ENCODE measurements at regions not wholly inside any gene's neighbourhood (a gene's known extent, or its start where the extent isn't known, plus 50 kb on each side); places are given as distances from the start of the nearest gene placed in this dataset.

DNA sequence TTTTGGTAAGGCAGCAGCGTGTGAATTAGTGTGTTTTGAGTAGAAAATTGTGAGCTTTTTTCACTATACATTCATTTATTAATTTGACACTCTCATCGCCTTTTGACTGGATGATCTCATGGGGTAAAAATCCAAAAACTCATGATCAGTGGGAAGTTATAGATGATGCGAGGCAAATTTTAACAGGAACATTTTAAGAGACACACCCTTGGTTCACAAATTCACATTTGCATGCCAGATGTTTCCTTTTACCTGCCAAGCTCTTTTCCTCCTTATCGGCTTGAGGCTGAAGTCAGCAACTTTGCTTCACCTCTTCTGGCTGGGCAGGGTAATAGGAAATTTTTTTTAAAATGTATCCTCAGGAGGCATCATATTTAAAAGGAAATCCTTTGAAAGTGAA lies 318.0 kb upstream of the HS3ST1 start:
- TF ChIP-seq, protein P1, sequence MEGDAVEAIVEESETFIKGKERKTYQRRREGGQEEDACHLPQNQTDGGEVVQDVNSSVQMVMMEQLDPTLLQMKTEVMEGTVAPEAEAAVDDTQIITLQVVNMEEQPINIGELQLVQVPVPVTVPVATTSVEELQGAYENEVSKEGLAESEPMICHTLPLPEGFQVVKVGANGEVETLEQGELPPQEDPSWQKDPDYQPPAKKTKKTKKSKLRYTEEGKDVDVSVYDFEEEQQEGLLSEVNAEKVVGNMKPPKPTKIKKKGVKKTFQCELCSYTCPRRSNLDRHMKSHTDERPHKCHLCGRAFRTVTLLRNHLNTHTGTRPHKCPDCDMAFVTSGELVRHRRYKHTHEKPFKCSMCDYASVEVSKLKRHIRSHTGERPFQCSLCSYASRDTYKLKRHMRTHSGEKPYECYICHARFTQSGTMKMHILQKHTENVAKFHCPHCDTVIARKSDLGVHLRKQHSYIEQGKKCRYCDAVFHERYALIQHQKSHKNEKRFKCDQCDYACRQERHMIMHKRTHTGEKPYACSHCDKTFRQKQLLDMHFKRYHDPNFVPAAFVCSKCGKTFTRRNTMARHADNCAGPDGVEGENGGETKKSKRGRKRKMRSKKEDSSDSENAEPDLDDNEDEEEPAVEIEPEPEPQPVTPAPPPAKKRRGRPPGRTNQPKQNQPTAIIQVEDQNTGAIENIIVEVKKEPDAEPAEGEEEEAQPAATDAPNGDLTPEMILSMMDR (conservative IDR thresholded peaks at IDR 0.05; ENCODE audit: low read depth, low read length), result no peak
- no peak for TF ChIP-seq EZH2 (IDR thresholded peaks at IDR 0.05; ENCODE audit: borderline replicate concordance, low read depth, low read length, poor library complexity, severe bottlenecking)

Measured in A673 (cell line).